GM23338 (cell line): ENCODE measurements at regions not wholly inside any gene's neighbourhood (a gene's known extent, or its start where the extent isn't known, plus 50 kb on each side); places are given as distances from the start of the nearest gene placed in this dataset.

Source experiments
- CREB1 ChIP-seq: fragments of 250-450 bp; sonication (Bioruptor Pico); IDR thresholded peaks from 2 replicates; pipeline ENCODE4 v1.5.0; 2020; ENCODE audit warnings: low read depth, mild to moderate bottlenecking, moderate library complexity
- CTCF ChIP-seq, 2 experiments: fragments of 200-600 bp in 1 of 2; sonication (generic) in 1 of 2; conservative IDR thresholded peaks; 2 replicates each; pipeline versions ENCODE4 v1.5.1 to v1.6.1; 2016 to 2017; ENCODE audit warnings: antibody characterized with exemption in 2 of 2, low read depth in 2 of 2, mild to moderate bottlenecking in 2 of 2, moderate library complexity in 1 of 2
- EZH2 ChIP-seq: fragments of 200-600 bp; sonication (generic); IDR thresholded peaks from one replicate; pipeline ENCODE4 v1.8.0; 2017; ENCODE audit warnings: antibody characterized with exemption, mild to moderate bottlenecking, low read depth; ENCODE audit not compliant: unreplicated experiment
- EZH2phosphoT487 ChIP-seq: fragments of 200-600 bp; sonication (generic); IDR thresholded peaks from one replicate; pipeline ENCODE4 v1.8.1; 2018; ENCODE audit warnings: antibody characterized with exemption; ENCODE audit not compliant: unreplicated experiment
- REST ChIP-seq: IDR thresholded peaks from one replicate; pipeline ENCODE4 v1.6.1; 2018; ENCODE audit warnings: antibody characterized with exemption; ENCODE audit not compliant: unreplicated experiment
- STAT1 ChIP-seq: IDR thresholded peaks from one replicate; pipeline ENCODE4 v1.6.1; 2016; ENCODE audit warnings: antibody characterized with exemption; ENCODE audit not compliant: unreplicated experiment
- ZNF462 ChIP-seq: fragments of 250-450 bp; sonication (Bioruptor Pico); IDR thresholded peaks from 2 replicates; pipeline ENCODE4 v1.5.0; 2020; ENCODE audit warnings: mild to moderate bottlenecking, moderate library complexity

- TF ChIP-seq ZNF462 (CRISPR knock-in tag), result no peak
- no peak for TF ChIP-seq STAT1
- no peak for TF ChIP-seq REST
- TF ChIP-seq CTCF (conservative IDR thresholded peaks at IDR 0.05; ENCODE audit: low read depth in 2 of 2), result no peak
- no peak for TF ChIP-seq EZH2phosphoT487
- no peak for TF ChIP-seq EZH2
- TF ChIP-seq CREB1, result no peak
Measured at GRCh38 chr5:82679660-82680059, 397.5 kb downstream of the TMEM167A start (continued).
